Neural progenitor cell (in vitro differentiated cells): ENCODE measurements at regions not wholly inside any gene's neighbourhood (a gene's known extent, or its start where the extent isn't known, plus 50 kb on each side); places are given as distances from the start of the nearest gene placed in this dataset.

Experiments used
- EZH2phosphoT487 ChIP-seq: fragments of 200-600 bp; sonication (generic); IDR thresholded peaks from 2 replicates; pipeline ENCODE4 v1.6.1; 2017; ENCODE audit warnings: antibody characterized with exemption
- TF ChIP-seq, protein P1 (sequence below): fragments of 200-600 bp; sonication (generic); IDR thresholded peaks from 2 replicates; pipeline ENCODE4 v1.5.1; 2017; ENCODE audit warnings: antibody characterized with exemption, mild to moderate bottlenecking

- no peak for TF ChIP-seq EZH2phosphoT487
- TF ChIP-seq, protein P1, sequence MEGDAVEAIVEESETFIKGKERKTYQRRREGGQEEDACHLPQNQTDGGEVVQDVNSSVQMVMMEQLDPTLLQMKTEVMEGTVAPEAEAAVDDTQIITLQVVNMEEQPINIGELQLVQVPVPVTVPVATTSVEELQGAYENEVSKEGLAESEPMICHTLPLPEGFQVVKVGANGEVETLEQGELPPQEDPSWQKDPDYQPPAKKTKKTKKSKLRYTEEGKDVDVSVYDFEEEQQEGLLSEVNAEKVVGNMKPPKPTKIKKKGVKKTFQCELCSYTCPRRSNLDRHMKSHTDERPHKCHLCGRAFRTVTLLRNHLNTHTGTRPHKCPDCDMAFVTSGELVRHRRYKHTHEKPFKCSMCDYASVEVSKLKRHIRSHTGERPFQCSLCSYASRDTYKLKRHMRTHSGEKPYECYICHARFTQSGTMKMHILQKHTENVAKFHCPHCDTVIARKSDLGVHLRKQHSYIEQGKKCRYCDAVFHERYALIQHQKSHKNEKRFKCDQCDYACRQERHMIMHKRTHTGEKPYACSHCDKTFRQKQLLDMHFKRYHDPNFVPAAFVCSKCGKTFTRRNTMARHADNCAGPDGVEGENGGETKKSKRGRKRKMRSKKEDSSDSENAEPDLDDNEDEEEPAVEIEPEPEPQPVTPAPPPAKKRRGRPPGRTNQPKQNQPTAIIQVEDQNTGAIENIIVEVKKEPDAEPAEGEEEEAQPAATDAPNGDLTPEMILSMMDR: no peak
Measured at GRCh38 chr20:23156842-23157423, 70.8 kb upstream of the CD93 start.
